Activated CD4-positive, alpha-beta T cell treated with anti-CD3 and anti-CD28 coated beads, Interleukin-10, Interleukin-2, amounts not matched to agents 100 ng/mL and 50 ng/mL, durations not matched to agents 16 hours and 8 hours (primary cell): ENCODE measurements at regions not wholly inside any gene's neighbourhood (a gene's known extent, or its start where the extent isn't known, plus 50 kb on each side); places are given as distances from the start of the nearest gene placed in this dataset.
"Not testable (repeated sequence)": the region's sequence is repeated elsewhere in the genome, so short reads cannot be mapped to it uniquely, and the experiment has no call there.

Source experiments
- DNase-seq: peaks from one replicate; pipeline ENCODE4 v3.0.0-alpha.2; 2020

- DNase-seq, result no peak
Measured at GRCh38 chr3:10667901-10668476, 148.0 kb upstream of the SLC6A11 start.

- DNase-seq, result no peak
Measured at GRCh38 chr3:10669490-10670048, 146.5 kb upstream of the SLC6A11 start.

DNA sequence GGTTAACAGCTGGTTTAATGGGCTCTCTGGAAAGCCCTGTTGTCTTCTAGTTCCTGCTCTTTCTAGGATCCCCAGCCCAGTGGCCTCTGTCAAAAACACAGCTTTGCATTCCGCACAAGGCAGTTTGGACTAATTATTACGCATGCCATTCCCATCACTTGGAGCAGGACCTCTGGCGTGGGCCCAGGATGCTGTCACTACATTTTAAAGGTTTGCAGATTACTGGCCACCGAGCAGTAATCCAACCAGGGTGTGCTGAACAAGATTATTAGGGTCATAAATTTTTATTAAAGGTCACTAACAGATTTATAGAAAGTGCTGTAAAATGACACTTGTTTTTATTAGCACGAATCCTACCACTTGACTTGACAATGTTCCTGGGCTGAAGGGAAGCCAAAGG, 143.6 kb upstream of the SLC6A11 start:
- no peak for DNase-seq

- no peak for DNase-seq
Measured at GRCh38 chr3:10674578-10674977, 141.4 kb upstream of the SLC6A11 start.

DNA sequence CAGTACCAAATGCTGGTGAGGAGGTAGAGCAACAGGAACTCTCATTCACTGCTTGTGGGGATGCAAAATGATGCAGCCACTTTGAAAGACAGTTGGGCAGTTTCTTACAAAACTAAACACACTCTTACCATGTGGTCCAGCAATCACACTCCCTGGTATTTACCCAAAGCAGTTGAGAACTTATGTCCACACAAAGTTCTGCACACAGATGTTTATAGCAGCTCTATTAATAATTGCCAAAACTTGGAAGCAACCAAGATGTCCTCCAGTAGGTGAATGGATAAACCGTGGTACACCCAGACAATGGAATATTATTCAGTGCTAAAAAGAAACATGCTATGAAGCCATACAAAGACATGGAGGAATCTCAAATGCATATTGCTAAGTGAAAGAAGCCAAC, 139.1 kb upstream of the SLC6A11 start:
- DNase-seq, result no peak

- DNase-seq, result no peak
Measured at GRCh38 chr3:10678796-10679376, 137.1 kb upstream of the SLC6A11 start.

DNA sequence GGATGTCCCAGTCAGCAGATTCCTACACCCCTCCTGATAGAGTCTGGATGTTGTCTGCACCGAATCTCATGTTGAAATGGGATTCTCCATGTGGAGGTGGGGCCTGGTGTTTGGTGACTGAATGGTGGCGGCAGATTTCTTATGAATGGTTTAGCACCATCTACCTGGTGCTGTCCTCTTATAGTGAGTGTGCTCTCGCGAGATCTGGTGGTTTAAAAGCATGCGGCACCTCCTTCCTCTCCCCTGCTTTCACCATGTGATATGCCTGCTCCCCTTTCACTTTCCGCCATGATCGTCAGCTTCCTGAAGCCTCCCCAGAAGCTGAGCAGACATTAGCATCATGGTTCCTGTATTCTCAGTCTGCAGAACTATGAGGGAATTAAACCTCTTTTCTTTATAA, 135.2 kb upstream of the SLC6A11 start:
- DNase-seq, result no peak

- no peak for DNase-seq
Measured at GRCh38 chr3:10682692-10683091, 133.3 kb upstream of the SLC6A11 start.

- DNase-seq, result no peak
Measured at GRCh38 chr3:10683106-10683505, 132.9 kb upstream of the SLC6A11 start.

- no peak for DNase-seq
Measured at GRCh38 chr3:10688126-10688525, 127.9 kb upstream of the SLC6A11 start.

- no peak for DNase-seq
Measured at GRCh38 chr3:10688548-10689172, 127.4 kb upstream of the SLC6A11 start.

GRCh38 chr3:10692039-10692622, 123.9 kb upstream of the SLC6A11 start:
- no peak for DNase-seq

- DNase-seq, result no peak
Measured at GRCh38 chr3:10693457-10693856, 122.6 kb upstream of the SLC6A11 start.

DNA sequence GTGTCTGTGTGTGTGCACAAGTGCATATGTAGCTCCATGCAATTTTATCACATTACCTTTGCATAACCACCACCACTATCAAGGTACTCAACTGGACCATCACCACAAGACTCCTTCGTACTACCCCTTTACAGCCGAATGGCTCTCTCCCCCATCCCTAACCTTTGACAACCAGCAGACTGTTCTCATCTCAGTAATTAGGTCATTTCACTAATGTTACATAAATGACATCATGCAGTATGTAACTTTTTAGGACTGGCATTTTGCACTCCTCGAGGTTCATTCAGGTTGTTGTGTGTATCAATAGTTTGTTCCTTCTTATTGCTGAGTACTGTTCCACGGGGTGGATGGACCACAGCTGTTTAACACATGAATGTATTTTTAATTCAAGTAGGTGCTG, 121.8 kb upstream of the SLC6A11 start:
- DNase-seq, result no peak

DNA sequence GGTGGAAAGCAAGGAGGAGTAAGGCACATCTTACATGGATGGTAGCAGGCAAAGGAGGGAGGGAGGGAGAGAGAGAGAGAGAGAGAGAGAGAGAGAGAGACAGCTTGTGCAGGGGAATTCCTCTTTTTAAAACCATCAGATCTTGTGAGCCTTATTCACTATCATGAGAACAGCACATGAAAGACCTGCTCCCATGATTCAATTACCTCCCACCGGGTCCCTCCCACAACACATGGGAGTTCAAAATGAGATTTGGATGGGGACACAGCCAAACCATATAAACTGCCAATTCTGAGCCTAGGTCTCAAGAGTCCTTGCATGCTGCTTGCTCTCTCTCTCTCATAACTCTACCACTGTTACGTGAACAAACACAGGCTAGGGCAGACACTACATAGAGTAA, 120.8 kb upstream of the SLC6A11 start:
- not testable (repeated sequence) for DNase-seq

DNA sequence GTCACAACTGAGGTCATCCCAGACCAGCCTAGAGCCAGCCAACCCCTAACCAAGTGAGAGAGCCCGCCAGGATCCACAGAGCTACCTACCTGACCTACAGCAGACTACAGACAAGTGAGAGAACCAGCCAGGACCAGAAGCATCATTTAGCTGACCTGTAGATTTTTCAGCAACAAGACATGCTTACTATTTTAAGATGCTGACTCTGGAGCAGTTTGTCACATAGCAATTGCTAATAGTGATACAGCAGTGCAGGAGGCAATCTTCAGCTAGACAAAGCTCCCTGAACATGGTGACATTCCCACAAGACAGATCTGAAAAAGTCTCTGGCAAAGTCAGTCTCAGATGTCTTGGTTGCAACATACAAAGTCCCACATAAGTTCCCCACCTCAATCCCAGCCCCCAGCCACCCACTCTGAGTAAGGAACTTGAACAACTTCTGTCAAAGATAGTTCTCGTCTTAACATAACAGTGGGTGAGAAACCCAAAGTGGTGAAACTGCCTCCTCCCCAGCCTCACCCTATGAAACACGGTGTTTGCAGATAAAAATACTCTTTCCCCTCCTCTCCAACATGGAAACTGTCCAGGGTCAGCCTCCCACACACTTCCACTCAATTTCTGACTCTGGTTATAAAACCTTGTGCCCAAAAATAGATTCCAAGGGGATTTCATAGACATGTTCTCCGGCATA, 120.3 kb upstream of the SLC6A11 start:
- DNase-seq, result no peak

DNA sequence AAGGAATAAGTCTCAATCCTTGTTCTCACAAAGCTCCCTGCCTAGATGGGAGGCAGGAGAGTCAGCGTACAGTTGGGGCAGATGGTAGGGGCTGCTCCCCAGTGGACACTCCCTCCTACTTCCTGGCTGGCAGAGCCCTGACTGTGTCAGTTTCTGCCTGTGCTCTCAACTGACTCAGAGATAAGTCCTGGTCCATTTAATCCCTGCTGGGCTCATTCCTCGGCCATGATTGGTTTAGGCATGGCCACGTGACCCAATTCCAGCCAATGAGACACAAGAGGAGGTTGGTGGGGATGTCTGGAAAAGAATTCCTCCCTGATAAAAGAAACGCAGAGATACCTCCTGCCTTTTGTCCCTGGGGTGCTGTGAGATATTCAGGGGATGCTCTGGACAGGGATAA, 118.1 kb upstream of the SLC6A11 start:
- DNase-seq, result no peak

DNA sequence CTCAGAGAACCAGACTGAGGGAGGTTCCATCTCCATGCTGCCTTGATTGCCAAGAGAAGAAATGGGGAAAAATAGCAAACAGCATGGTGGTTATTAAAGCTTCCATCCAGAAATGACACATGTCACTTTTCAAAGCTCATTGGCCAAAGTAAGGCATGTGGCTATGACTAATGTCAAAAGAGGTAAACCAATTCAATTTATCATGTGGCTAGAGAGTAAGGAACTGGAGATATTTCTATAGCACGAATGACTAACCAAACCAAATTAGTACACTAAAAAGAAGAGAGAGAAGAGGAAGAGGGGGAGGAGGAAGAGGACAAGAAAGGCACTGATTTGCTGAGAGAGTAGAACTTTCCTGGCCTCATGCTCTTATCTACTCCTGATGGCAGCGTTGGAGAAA, 115.2 kb upstream of the SLC6A11 start:
- DNase-seq, result peak; percentile 50

DNA sequence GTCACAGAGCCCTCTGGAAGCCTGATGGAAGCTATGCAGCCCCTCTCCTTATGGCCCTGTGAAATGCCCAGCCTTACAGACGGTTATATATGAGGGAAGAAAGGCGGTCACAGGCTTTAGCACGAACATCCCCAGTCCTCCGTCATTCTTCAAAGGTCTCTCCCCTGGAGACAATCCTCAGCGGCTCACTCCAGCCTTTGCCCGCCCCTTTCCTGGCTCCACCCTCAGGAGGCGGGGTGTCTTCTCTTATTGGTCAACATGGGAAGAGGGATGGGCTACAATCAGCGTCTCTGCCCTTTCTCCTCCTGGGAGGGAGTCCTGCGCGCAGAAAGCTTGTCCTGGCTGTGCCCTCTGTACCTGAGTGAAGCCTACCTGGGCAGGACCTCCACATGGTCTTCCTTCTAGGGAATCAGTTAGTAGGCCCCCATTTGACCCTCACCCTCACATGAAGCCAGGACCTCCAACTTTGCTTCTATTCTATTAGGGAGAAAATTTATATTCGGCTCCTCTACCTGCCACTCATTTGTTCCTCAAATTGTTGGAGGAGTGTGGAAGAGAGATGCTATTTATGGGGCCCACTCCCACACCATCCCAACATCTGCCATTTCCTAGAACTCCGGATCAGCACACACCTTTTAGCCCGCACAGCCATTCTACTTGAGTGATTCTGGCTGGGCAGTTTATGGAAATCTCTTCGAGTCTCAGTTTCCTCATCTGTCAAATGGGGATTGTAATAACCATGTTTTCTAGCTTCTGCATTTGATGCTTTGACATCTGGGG, 112.9 kb upstream of the SLC6A11 start:
- no peak for DNase-seq

GRCh38 chr3:10703875-10704274, 112.2 kb upstream of the SLC6A11 start:
- peak; percentile 15 for DNase-seq

GRCh38 chr3:10706156-10706739, 109.8 kb upstream of the SLC6A11 start:
- DNase-seq, result no peak

- DNase-seq, result no peak
Measured at GRCh38 chr3:10706740-10707399, 109.2 kb upstream of the SLC6A11 start.
